Posterior cingulate gyrus (tissue), 11 donors: ENCODE measurements at regions not wholly inside any gene's neighbourhood (a gene's known extent, or its start where the extent isn't known, plus 50 kb on each side); places are given as distances from the start of the nearest gene placed in this dataset.
"Not testable (repeated sequence)": the region's sequence is repeated elsewhere in the genome, so short reads cannot be mapped to it uniquely, and the experiment has no call there.

Source experiments
- DNase-seq, 10 donors: peaks; one replicate each; pipeline versions ENCODE4 v3.0.0 to v3.0.0-alpha.2; 2020 to 2021; ENCODE audit warnings: mixed read lengths in 3 of 10
- intact Hi-C: fragments of 100-400 bp; cut with DNase I; formaldehyde crosslinking; loops from one replicate; pipeline ENCODE4 v1.15.1; 2023

GRCh38 chr12:107144441-107144840, 51.1 kb upstream of the CRY1 start:
- DNase-seq = no peak
- intact Hi-C loops = no loop called here

GRCh38 chr12:107144990-107145389, 51.6 kb upstream of the CRY1 start:
- DNase-seq = no peak
- intact Hi-C loops = no loop called here

GRCh38 chr12:107145397-107145796, 52.0 kb upstream of the CRY1 start:
- intact Hi-C loops = no loop called here
- no peak for DNase-seq

GRCh38 chr12:107148107-107148506, 54.8 kb upstream of the CRY1 start:
- DNase-seq = no peak

DNA sequence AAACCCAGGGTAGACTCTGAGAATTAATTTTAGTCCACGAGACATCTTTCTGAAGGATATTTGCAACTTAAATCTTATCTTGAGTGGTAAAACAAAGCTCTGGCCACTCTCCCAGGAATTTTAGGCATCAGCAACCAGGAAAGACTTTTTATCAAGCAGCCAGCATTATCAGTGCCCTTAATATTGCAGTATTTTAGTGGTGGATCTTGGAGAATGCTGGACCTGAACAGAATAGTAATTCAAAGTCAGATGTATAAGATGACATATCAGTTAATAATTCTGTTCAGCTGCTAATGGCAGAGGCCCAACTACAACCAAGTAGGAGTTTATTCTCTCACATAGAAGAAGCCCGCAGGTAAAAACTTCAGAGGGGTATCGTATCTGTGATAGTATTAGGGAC, 59.0 kb upstream of the CRY1 start:
- no peak for DNase-seq
- intact Hi-C loops = no loop called here

More at GRCh38 chr12:107148107-107148506, 54.8 kb upstream of the CRY1 start:
- intact Hi-C loops = no loop called here

GRCh38 chr12:107159384-107159900, 66.1 kb upstream of the CRY1 start:
- intact Hi-C loops = no loop called here
- no peak for DNase-seq

- DNase-seq = no peak
- intact Hi-C loops = no loop called here
These were observed 70.1 kb upstream of the CRY1 start for GRCh38 chr12:107163413-107163812.

DNA sequence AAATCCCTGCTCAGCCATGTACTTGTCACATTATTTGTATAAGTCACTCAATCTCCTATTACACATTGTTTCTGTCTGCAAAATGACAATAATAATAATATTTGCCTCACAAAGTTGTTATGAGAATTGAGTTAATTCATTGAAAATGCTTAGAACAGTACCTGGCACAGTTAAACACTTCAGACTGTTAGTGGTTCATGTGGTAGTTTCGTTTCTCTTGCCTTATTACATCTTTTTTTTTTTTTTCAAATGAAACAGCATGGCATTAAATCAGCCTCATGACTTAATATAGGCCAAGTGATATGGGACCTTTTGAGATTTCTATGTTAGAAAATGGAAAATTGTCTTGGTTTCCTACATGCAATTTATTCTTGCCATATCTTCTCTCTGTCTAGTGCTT, 71.0 kb upstream of the CRY1 start:
- intact Hi-C loops = no loop called here
- no peak for DNase-seq

DNA sequence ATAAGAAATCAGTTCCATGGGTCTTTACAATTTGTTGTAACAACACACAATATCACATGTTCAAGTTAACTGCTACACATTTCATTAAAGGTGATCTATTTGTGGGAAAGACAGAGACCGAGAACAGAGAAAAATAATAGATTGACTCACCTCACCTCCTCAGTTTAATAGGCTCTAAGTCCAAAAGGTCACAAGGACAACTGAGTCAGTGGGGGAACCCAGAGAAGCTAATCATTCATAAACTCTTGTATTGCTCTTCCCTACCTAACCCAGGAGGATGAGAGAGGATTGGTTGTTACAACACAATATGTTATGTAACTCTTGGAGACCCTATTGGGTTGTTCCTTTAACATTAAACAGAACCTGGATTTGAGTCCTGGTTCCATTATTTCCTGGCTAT, 72.2 kb upstream of the CRY1 start:
- no peak for DNase-seq
- intact Hi-C loops = no loop called here

- intact Hi-C loops = no loop called here
- DNase-seq = no peak
These were observed 74.4 kb upstream of the CRY1 start for GRCh38 chr12:107167756-107168155.

- intact Hi-C loops = no loop called here
- no peak for DNase-seq
These were observed 75.9 kb upstream of the CRY1 start for GRCh38 chr12:107169200-107169599.

GRCh38 chr12:107178776-107179175, 85.4 kb upstream of the CRY1 start:
- intact Hi-C loops = no loop called here
- no peak for DNase-seq

GRCh38 chr12:107179871-107180270, 86.5 kb upstream of the CRY1 start:
- DNase-seq = no peak
- intact Hi-C loops = no loop called here

DNA sequence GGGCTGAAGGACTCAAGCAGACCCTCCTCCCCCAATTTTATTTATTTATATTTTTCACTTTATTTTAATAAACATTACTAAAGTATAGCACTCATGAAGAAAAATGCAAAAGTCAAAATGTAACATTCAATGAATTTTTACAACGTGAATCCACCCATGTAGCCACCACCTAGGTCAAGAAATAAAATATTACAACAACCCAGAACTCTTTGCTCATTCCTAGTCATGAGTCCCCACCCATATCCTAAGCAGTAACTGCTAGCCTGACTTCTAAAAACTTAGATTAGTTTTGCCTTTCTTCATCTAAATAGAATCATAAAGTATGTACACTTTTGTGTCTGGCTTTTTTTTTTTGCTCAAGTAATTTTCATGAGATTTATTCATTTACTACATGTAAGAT, 86.9 kb upstream of the CRY1 start:
- no peak for DNase-seq
- intact Hi-C loops = no loop called here

- intact Hi-C loops = no loop called here
- no peak for DNase-seq
These were observed 91.1 kb upstream of the CRY1 start for GRCh38 chr12:107184359-107184930.

DNA sequence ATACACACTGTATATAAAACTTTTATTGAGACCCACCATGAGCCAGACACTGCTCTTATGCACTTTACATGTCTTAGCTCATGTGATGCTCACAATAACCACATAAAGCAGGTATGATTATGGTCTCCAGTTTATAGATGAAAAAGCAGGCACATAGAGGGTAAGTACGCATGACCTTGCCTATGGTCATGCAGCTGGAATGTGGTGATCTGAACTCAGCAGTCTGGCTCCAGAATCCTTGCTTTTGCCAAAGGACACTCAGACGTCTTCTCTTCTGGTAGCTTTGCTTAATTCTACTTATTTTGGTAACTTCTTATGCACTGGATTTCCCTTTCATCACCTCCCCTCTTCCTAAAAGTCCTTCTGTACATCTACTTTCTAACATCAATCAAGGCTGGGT, 103.3 kb upstream of the CRY1 start:
- DNase-seq = no peak
- intact Hi-C loops = no loop called here

DNA sequence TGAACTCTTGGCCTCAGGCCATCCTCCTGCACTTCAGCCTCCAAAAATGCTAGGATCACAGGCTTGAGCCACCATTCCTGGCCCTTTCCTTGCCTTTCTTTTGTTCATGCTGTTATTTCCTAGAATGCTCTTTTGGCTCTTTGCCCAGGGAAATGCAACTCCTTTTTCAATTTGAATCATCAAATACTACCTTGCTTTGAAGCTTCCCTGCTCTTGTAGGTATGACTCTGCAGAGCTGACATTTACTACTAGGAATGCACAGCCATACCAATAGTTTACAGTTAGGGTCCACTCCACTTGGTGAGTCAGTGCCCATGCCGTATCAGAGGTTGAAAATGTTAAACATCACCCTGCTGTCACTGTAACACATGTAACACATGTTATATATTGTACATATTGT, 107.0 kb upstream of the CRY1 start:
- intact Hi-C loops = no loop called here
- no peak for DNase-seq

- intact Hi-C loops = no loop called here
These were observed 114.7 kb upstream of the CRY1 start for GRCh38 chr12:107207931-107208525.

DNA sequence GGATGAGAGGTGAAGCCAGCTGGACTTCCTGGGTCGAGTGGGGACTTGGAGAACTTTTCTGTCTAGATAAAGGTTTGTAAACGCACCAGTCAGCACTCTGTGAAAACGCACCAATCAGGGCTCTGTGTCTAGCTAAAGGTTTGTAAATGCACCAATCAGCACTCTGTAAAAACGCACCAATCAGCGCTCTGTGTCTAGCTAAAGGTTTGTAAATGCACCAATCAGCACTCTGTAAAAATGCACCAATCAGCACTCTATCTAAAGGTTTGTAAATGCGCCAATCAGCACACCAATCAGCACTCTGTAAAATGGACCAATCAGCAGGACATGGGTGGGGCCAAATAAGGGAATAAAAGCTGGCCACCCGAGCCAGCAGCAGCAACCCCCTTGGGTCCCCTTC, 116.4 kb upstream of the CRY1 start:
- DNase-seq, intact Hi-C loops: not testable (repeated sequence)

More at GRCh38 chr12:107207931-107208525, 114.7 kb upstream of the CRY1 start:
- DNase-seq = no peak

DNA sequence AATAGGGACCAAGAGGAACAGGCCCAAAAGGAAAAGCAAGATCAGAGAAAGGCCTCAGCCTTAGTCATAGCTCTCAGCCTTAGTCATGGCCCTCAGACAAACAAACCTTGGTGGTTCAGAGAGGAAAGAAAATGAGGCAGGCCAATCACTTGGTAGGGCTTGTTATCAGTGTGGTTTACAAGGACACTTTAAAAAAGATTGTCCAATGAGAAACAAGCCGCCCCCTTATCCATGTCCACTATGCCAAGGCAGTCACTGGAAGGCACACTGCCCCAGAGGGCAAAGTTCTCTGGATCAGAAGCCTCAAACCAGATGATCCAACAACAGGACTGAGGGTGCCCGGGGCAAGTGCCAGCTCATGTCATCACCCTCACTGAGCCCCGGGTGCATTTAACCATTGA, 121.0 kb upstream of the CRY1 start:
- DNase-seq, intact Hi-C loops: not testable (repeated sequence)

GRCh38 chr12:107216411-107216810, 123.1 kb upstream of the CRY1 start:
- DNase-seq, intact Hi-C loops: not testable (repeated sequence)

DNA sequence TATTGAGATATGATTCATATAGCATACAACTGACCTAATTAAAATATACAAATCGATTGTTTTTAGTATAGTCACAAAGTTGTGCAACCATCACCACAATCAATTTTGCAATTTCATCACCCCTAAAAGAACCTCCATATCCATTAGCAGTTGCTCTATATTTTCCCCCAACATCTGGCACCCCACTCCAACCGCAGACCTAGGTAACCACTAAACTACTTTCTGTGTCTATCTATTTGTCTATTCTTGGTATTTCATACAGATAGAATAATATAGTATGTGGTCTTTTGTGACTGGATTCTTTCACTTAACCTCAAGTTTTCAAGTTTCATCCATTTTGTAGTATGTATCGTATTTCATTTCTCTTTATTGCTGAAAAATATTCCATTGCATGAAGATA, 126.0 kb upstream of the CRY1 start:
- intact Hi-C loops = no loop called here
- no peak for DNase-seq

- intact Hi-C loops = no loop called here
- DNase-seq = no peak
These were observed 128.6 kb upstream of the CRY1 start for GRCh38 chr12:107221913-107222312.
